ENCODE measurements at regions not wholly inside any gene's neighbourhood (a gene's known extent, or its start where the extent isn't known, plus 50 kb on each side); places are given as distances from the start of the nearest gene placed in this dataset.
"Not testable (repeated sequence)": the region's sequence is repeated elsewhere in the genome, so short reads cannot be mapped to it uniquely, and the experiment has no call there.

DNA sequence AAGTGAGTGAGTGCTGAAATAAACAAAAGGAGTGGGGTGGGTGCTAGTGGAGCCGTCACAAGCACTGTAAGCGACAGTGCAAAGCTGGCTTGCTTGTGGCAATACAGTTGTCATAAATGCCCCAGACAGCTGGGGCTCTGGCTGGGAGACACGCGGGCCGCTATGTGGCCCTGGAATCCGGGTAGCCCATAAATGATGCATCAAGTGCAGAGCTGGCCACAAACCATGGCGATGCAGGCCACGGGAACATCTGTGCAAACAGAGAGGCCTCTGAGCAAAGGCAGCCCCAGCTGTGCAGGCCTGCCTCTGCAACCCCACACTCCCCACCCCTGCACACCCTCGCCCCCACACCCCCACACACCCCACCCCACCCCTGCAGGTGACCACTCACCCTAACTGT is 349.2 kb upstream of the ID2 start:
- no peak for DNase-seq (ENCODE audit: low read depth)
- TF ChIP-seq, protein P1, sequence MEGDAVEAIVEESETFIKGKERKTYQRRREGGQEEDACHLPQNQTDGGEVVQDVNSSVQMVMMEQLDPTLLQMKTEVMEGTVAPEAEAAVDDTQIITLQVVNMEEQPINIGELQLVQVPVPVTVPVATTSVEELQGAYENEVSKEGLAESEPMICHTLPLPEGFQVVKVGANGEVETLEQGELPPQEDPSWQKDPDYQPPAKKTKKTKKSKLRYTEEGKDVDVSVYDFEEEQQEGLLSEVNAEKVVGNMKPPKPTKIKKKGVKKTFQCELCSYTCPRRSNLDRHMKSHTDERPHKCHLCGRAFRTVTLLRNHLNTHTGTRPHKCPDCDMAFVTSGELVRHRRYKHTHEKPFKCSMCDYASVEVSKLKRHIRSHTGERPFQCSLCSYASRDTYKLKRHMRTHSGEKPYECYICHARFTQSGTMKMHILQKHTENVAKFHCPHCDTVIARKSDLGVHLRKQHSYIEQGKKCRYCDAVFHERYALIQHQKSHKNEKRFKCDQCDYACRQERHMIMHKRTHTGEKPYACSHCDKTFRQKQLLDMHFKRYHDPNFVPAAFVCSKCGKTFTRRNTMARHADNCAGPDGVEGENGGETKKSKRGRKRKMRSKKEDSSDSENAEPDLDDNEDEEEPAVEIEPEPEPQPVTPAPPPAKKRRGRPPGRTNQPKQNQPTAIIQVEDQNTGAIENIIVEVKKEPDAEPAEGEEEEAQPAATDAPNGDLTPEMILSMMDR (conservative IDR thresholded peaks at IDR 0.05; ENCODE audit: low read depth, low read length): no peak
- no peak overlapping the region for H3K4me3 ChIP-seq (ENCODE audit: low read length)

DNA sequence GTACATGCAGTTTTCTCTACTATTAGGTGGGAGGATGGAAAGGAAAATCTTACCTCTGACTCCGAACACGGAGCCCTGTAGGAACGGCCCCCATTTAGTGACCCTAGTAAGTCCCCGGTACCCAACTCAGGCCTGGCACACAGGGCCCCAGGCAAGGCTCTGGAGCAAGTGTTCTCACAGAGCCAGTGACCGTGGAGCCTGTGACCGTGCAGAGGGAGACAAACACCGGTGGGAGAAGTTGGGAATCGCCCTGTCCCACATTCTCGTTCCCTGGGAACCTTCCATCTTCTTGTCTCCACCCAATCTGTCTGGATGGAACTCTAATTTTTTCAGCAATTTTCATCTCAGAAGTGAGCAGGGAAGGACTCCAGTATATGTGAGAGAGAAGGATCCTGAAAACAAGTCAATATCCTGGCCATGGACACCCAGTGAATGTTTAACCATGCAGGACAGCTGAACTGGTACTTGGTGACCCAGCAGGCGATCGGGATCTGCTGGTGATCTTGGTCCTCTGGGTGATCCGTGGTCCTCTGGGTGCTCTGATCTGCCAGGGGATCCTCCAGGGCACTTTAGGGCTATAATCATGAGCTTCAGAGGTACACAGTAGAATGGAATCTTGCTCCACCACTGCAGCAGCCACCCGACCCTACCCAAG is 348.6 kb upstream of the ID2 start:
- TF ChIP-seq, protein P1 (conservative IDR thresholded peaks at IDR 0.05; ENCODE audit: low read depth, low read length): no peak
- no peak overlapping the region for H3K4me3 ChIP-seq (ENCODE audit: low read length)
- DNase-seq (ENCODE audit: low read depth): no peak

DNA sequence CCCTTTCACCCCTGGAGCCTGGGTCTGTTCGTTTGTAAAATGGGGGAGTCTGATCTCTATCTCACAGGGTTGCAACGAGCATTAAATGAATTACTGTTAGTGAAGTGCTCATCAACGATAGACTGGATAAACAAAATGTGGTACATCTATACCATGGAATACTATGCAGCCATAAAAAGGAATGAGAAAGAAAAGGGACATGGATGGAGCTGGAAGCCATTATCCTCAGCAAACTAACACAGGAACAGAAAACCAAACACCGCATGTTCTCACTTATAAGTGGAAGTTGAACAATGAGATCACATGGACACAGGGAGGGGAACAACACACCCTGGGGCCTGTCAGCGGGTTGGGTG is 348.0 kb upstream of the ID2 start:
- not testable (repeated sequence) for H3K4me3 ChIP-seq (ENCODE audit: low read length); DNase-seq (ENCODE audit: low read depth)

DNA sequence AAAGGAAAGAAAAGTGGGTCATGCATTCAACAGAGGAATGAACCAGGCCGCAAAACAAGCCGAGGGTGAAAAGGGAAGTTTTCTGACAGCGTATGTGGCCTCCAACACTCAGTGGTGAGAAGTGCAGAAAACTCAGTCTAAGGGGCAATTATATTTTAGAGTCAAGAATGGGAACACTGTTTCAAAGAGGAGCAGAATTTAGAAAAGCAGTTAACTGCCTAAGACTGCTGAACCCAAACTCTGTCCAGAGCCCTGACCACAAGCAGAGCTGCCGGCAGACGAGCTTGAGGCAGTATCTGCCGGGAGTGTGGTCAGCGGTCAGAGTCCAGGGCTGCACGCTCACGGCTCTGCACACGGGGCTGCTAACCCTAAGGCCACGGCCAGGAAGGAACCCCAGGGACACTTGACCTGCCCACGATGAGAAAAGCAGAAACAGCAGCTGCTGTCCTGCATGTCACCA is 347.0 kb upstream of the ID2 start:
- TF ChIP-seq, protein P1 (conservative IDR thresholded peaks at IDR 0.05; ENCODE audit: low read depth, low read length): no peak
- H3K4me3 ChIP-seq (ENCODE audit: low read length): no peak overlapping the region
- no peak for DNase-seq (ENCODE audit: low read depth)

DNA sequence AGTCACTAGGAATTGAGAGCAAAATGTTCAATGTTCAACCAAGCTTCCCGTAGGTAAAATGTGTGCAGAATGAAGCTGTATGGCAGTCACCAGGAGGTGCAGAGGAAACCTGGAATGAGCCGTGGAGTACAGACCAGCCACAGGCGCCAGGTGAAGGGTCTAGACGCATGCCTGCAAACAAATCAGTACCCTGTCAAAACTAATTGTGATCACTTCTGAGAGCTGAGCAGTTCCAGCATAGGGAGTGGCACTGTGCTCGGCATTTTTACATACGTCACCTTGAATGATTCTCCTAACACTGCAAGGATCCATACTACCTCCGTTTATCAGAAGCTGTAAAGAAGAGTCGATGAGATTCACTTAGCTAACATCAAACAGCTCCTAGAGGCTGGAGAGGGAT is 346.1 kb upstream of the ID2 start:
- DNase-seq (ENCODE audit: low read depth): no peak
- TF ChIP-seq, protein P1 (conservative IDR thresholded peaks at IDR 0.05; ENCODE audit: low read depth, low read length): no peak
- H3K4me3 ChIP-seq (ENCODE audit: low read length): no peak overlapping the region

DNA sequence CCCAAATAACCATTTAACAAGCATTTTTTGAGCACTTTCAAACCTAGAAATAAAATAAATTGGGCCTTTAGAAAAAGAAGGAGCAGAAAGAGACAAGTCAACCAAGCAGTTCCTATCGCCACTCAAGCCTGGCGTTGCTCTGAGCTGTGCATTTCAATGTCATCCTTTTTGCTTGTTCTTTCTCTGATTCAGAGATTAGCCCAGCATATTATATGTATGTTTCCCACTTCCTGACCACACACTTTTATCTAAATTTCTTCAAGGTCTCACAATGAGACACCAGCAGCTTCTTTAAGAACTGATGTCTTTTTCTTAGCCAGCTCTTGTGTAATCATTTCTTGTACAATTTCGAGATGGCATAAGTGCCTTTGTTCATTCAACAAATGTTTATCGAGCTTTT is 344.5 kb upstream of the ID2 start:
- no peak overlapping the region for H3K4me3 ChIP-seq (ENCODE audit: low read length)
- TF ChIP-seq, protein P1 (conservative IDR thresholded peaks at IDR 0.05; ENCODE audit: low read depth, low read length): no peak
- DNase-seq (ENCODE audit: low read depth): no peak

DNA sequence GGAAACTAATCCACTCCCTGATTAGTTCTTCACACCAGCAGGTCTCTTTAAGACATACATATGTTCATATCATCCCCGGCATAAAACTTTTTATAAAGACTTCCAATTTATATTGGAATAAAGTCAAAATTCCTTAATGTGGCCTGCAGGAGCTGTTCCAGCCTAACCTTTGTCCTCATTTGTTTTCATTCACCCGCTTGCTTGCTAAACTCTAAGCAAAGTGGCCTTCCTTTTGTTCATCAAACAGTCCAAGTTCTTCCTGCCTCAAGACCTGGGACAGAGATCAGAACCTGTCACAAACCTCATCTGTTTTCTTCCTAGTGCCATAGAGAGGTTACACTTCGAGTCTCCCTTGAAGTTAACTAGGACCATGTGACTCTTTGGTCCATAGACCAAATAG is 339.4 kb upstream of the ID2 start:
- H3K4me3 ChIP-seq (ENCODE audit: low read length): no peak overlapping the region
- TF ChIP-seq, protein P1 (conservative IDR thresholded peaks at IDR 0.05; ENCODE audit: low read depth, low read length): no peak
- no peak for DNase-seq (ENCODE audit: low read depth)

All from retinal pigment epithelial cell (primary cell).